T-cell (primary cell): ENCODE measurements at regions not wholly inside any gene's neighbourhood (a gene's known extent, or its start where the extent isn't known, plus 50 kb on each side); places are given as distances from the start of the nearest gene placed in this dataset.

Source experiments
- ATAC-seq, 4 experiments: fragments of 200-7000 bp in 3 of 4; fragments of 150-1000 bp in 1 of 4; cut with Tn5 transposase; replicated peaks in 1 of 4; 1 replicate in 3 of 4; 2 replicates in 1 of 4; pipeline ENCODE4 v1.10.0; 2021; ENCODE audit warnings: moderate library complexity in 3 of 4, mild to moderate bottlenecking in 2 of 4, moderate number of reproducible peaks in 1 of 4
- CTCF ChIA-PET, 2 donors: fragments of 300-600 bp; sonication (Branson Sonifier 250); formaldehyde crosslinking; loops; one replicate each; lab custom pipeline; 2022; ENCODE audit warnings: antibody characterized with exemption in 2 of 2; lab: Charles Lee
- POLR2A ChIA-PET, 2 donors: fragments of 300-600 bp; sonication (Branson Sonifier 250); formaldehyde crosslinking; loops; one replicate each; lab custom pipeline; 2022; ENCODE audit warnings: antibody characterized with exemption in 2 of 2; lab: Charles Lee
- DNase-seq, 35 experiments: peaks; one replicate each; pipeline versions ENCODE4 v3.0.0 to v3.0.0-alpha.2; 2013 to 2023
- H3K27ac ChIP-seq: one replicate; pipeline ENCODE4 v1.5.1; 2013; ENCODE audit warnings: low read length
- H3K27me3 ChIP-seq, 2 experiments: replicated peaks in 1 of 2; 1 replicate in 1 of 2; 2 replicates in 1 of 2; pipeline versions ENCODE4 v1.6.1 to v1.7.0; 2013; ENCODE audit warnings: low read length in 1 of 2, mixed read lengths in 1 of 2; ENCODE audit not compliant: control insufficient read depth in 2 of 2, insufficient read depth in 2 of 2; ENCODE audit errors: extremely low read depth in 1 of 2
- H3K36me3 ChIP-seq, 2 donors: 1 replicate in 1 of 2; 2 replicates in 1 of 2; pipeline versions ENCODE4 v1.6.1 to v1.7.0; 2013; ENCODE audit warnings: low read length in 1 of 2; ENCODE audit not compliant: control insufficient read depth in 2 of 2, insufficient read depth in 1 of 2; ENCODE audit errors: extremely low read depth in 1 of 2
- H3K4me1 ChIP-seq, 2 experiments: 1 replicate in 1 of 2; 2 replicates in 1 of 2; pipeline versions ENCODE4 v1.6.1 to v1.7.0; 2013; ENCODE audit warnings: low read length in 2 of 2, mixed read lengths in 1 of 2; ENCODE audit not compliant: insufficient read depth in 2 of 2, control insufficient read depth in 1 of 2; ENCODE audit errors: extremely low read depth in 1 of 2
- H3K4me3 ChIP-seq, 2 donors: 1 replicate in 1 of 2; 2 replicates in 1 of 2; pipeline versions ENCODE4 v1.5.1 to v1.7.0; 2013; ENCODE audit warnings: mild to moderate bottlenecking in 2 of 2, low read length in 1 of 2, moderate library complexity in 1 of 2; ENCODE audit not compliant: control insufficient read depth in 1 of 2; ENCODE audit errors: extremely low read depth in 1 of 2
- H3K9me3 ChIP-seq: 2 replicates; pipeline ENCODE4 v1.7.0; 2013
- H3K27ac Mint-ChIP-seq, 2 donors: one replicate each; pipeline ENCODE4 v1.8.0; 2020 to 2021; ENCODE audit warnings: mild to moderate bottlenecking in 2 of 2, mixed read lengths in 2 of 2
- H3K27me3 Mint-ChIP-seq, 2 donors: one replicate each; pipeline ENCODE4 v1.8.0; 2021 to 2022; ENCODE audit warnings: mixed read lengths in 2 of 2
- H3K36me3 Mint-ChIP-seq: one replicate; pipeline ENCODE4 v1.8.0; 2021; ENCODE audit warnings: mixed read lengths
- H3K4me1 Mint-ChIP-seq, 3 donors: one replicate each; pipeline ENCODE4 v1.8.0; 2020 to 2022; ENCODE audit warnings: mixed read lengths in 3 of 3, mild to moderate bottlenecking in 1 of 3
- H3K4me3 Mint-ChIP-seq, 3 donors: one replicate each; pipeline ENCODE4 v1.8.0; 2020 to 2022; ENCODE audit warnings: mild to moderate bottlenecking in 3 of 3, mixed read lengths in 3 of 3, moderate library complexity in 3 of 3
- H3K9me3 Mint-ChIP-seq, 3 donors: one replicate each; pipeline ENCODE4 v1.8.0; 2020 to 2022; ENCODE audit warnings: mixed read lengths in 3 of 3
- WGBS: methylation state at CpG from one replicate; pipeline ENCODE4 v1.1.5; 2013; ENCODE audit warnings: missing lambda C conversion rate; ENCODE audit not compliant: insufficient coverage; 5-methylcytosine and 5-hydroxymethylcytosine counted together

- H3K27ac ChIP-seq: peak overlapping the region; percentile 77
- peaks cover 8 to 10% of the 10 kb centered on the region in 2 experiments for H3K27me3 ChIP-seq
- H3K4me3 ChIP-seq: no peak overlapping the region
- Mint-ChIP-seq H3K27me3 (peaks cover 23 to 33% of the 10 kb centered on the region in 2 donors), H3K9me3 (no peaks in the 10 kb centered on the region), H3K36me3 (no peaks in the 10 kb centered on the region), H3K27ac (peak overlapping the region; percentile 95 to 97), H3K4me1 (peaks cover 48 to 70% (median 58%) of the 10 kb centered on the region in 3 donors), H3K4me3 (peak overlapping the region; percentile 39 to 85 (median 79))
- peaks cover 30 to 83% of the 10 kb centered on the region in 2 experiments for H3K4me1 ChIP-seq
- CTCF ChIA-PET: interaction anchor here in 1 of 2 donors (1.7 kb wide), 1 partner anchor 62 kb away, joined by 7 read pairs; no protein-coding TSS in a partner anchor
- no CpG with 5 or more reads among the region's 1 CpG for WGBS
- H3K9me3 ChIP-seq: no peaks in the 10 kb centered on the region
- POLR2A ChIA-PET: interaction anchor here in 1 of 2 donors (1.5 kb wide), 1 partner anchor 62 kb away, joined by 12 read pairs; no protein-coding TSS in a partner anchor
- no peak for ATAC-seq
- no peaks in the 10 kb centered on the region for H3K36me3 ChIP-seq
- DNase-seq: peak in 1 of 35 experiments; percentile 31
Observed at GRCh38 chr18:22344445-22344844, 73.3 kb downstream of the CTAGE1 start.

GRCh38 chr18:22343613-22344012 lies 74.1 kb downstream of the CTAGE1 start:
- peaks cover 15 to 25% of the 10 kb centered on the region in 2 donors for H3K27me3 Mint-ChIP-seq
- H3K4me3 Mint-ChIP-seq: peak overlapping the region in 2 of 3 donors; percentile 34 to 79
- peak overlapping the region; percentile 77 for H3K27ac ChIP-seq
- no peaks in the 10 kb centered on the region for H3K9me3 Mint-ChIP-seq
- peaks cover 3 to 6% of the 10 kb centered on the region in 2 experiments for H3K27me3 ChIP-seq
- ChIA-PET POLR2A (no interaction called here), CTCF (no interaction called here)
- ATAC-seq (no peak), DNase-seq (peak in 3 of 35 experiments; percentile 11 to 36 (median 20))
- H3K27ac Mint-ChIP-seq: peak overlapping the region; percentile 95 to 97
- no peaks in the 10 kb centered on the region for H3K9me3 ChIP-seq
- peaks cover 42 to 73% (median 54%) of the 10 kb centered on the region in 3 donors for H3K4me1 Mint-ChIP-seq
- no peaks in the 10 kb centered on the region for H3K36me3 Mint-ChIP-seq
- peaks cover 30 to 82% of the 10 kb centered on the region in 2 experiments for H3K4me1 ChIP-seq
- no peaks in the 10 kb centered on the region for H3K36me3 ChIP-seq
- WGBS: 100% methylated on average over 1 of the region's 5 CpGs
- H3K4me3 ChIP-seq: no peak overlapping the region

GRCh38 chr18:22342625-22343024 lies 75.1 kb downstream of the CTAGE1 start:
- H3K27me3 ChIP-seq: peaks cover 3 to 6% of the 10 kb centered on the region in 2 experiments
- peak in 3 of 4 experiments; percentile 21 to 40 (median 30) for ATAC-seq
- no CpG with 5 or more reads among the region's 4 CpGs for WGBS
- peak overlapping the region; percentile 77 for H3K27ac ChIP-seq
- peak in 28 of 35 experiments; percentile 15 to 71 (median 36) for DNase-seq
- H3K27ac Mint-ChIP-seq: peak overlapping the region; percentile 95 to 97
- H3K36me3 ChIP-seq: no peaks in the 10 kb centered on the region
- CTCF ChIA-PET: no interaction called here
- H3K4me3 ChIP-seq: no peak overlapping the region
- no peaks in the 10 kb centered on the region for H3K9me3 ChIP-seq
- H3K9me3 Mint-ChIP-seq: no peaks in the 10 kb centered on the region
- peaks cover 50 to 82% (median 64%) of the 10 kb centered on the region in 3 donors for H3K4me1 Mint-ChIP-seq
- H3K27me3 Mint-ChIP-seq: peaks cover 15 to 21% of the 10 kb centered on the region in 2 donors
- H3K4me3 Mint-ChIP-seq: peak overlapping the region in 2 of 3 donors; percentile 31 to 79
- no peaks in the 10 kb centered on the region for H3K36me3 Mint-ChIP-seq
- peaks cover 30 to 88% of the 10 kb centered on the region in 2 experiments for H3K4me1 ChIP-seq
- POLR2A ChIA-PET: no interaction called here

- Mint-ChIP-seq H3K27ac (peak overlapping the region in 1 of 2 donors; percentile 54), H3K9me3 (no peaks in the 10 kb centered on the region), H3K4me1 (peaks cover 41 to 72% (median 56%) of the 10 kb centered on the region in 3 donors), H3K4me3 (no peak overlapping the region), H3K36me3 (no peaks in the 10 kb centered on the region), H3K27me3 (peaks cover 0 to 1% of the 10 kb centered on the region in 2 donors)
- Histone ChIP-seq H3K9me3 (no peaks in the 10 kb centered on the region), H3K27ac (peak overlapping the region; percentile 46), H3K4me1 (peaks cover 15 to 74% of the 10 kb centered on the region in 2 experiments), H3K27me3 (no peaks in the 10 kb centered on the region), H3K36me3 (no peaks in the 10 kb centered on the region), H3K4me3 (no peak overlapping the region)
- POLR2A ChIA-PET: no interaction called here
- 100% methylated on average over 1 of the region's 3 CpGs for WGBS
- no peak for ATAC-seq
- CTCF ChIA-PET: interaction anchor here in 1 of 2 donors (0.6 kb wide), 1 partner anchor 25 kb away, joined by 4 read pairs; no protein-coding TSS in a partner anchor
- DNase-seq: no peak
Observed at GRCh38 chr18:22340331-22340730, 77.4 kb downstream of the CTAGE1 start.

GRCh38 chr18:22339913-22340312 lies 77.8 kb downstream of the CTAGE1 start:
- Mint-ChIP-seq H3K27me3 (no peaks in the 10 kb centered on the region), H3K4me3 (no peak overlapping the region), H3K9me3 (no peaks in the 10 kb centered on the region), H3K4me1 (peaks cover 37 to 73% (median 55%) of the 10 kb centered on the region in 3 donors), H3K36me3 (no peaks in the 10 kb centered on the region), H3K27ac (peak overlapping the region; percentile 54 to 66)
- WGBS: 86% methylated on average over 1 of the region's 4 CpGs
- Histone ChIP-seq H3K4me1 (peaks cover 14 to 73% of the 10 kb centered on the region in 2 experiments), H3K36me3 (no peaks in the 10 kb centered on the region), H3K27me3 (no peaks in the 10 kb centered on the region), H3K27ac (peak overlapping the region; percentile 46), H3K4me3 (no peak overlapping the region), H3K9me3 (no peaks in the 10 kb centered on the region)
- no peak for DNase-seq
- no peak for ATAC-seq
- POLR2A ChIA-PET: no interaction called here
- CTCF ChIA-PET: no interaction called here

GRCh38 chr18:22337833-22338232 lies 79.9 kb downstream of the CTAGE1 start:
- POLR2A ChIA-PET: no interaction called here
- peak overlapping the region in 1 of 2 donors; percentile 75 for H3K27ac Mint-ChIP-seq
- H3K36me3 Mint-ChIP-seq: no peaks in the 10 kb centered on the region

More at GRCh38 chr18:22337833-22338232, 79.9 kb downstream of the CTAGE1 start:
- Mint-ChIP-seq H3K27me3 (no peaks in the 10 kb centered on the region), H3K9me3 (no peaks in the 10 kb centered on the region), H3K4me1 (peaks cover 16 to 54% (median 38%) of the 10 kb centered on the region in 3 donors), H3K4me3 (peak overlapping the region in 1 of 3 donors; percentile 21)
- CTCF ChIA-PET: no interaction called here
- Histone ChIP-seq H3K9me3 (no peaks in the 10 kb centered on the region), H3K27me3 (peaks cover 0 to 3% of the 10 kb centered on the region in 2 experiments), H3K4me1 (peaks cover 0 to 55% of the 10 kb centered on the region in 2 experiments), H3K4me3 (no peak overlapping the region), H3K27ac (no peak overlapping the region), H3K36me3 (no peaks in the 10 kb centered on the region)
- ATAC-seq (peak in 1 of 4 experiments; percentile 24), DNase-seq (no peak)
